DMS114 treated with DMSO at 0.1 percent for 48 hours (cell line): ENCODE measurements at regions not wholly inside any gene's neighbourhood (a gene's known extent, or its start where the extent isn't known, plus 50 kb on each side); places are given as distances from the start of the nearest gene placed in this dataset.

Experiments
- DNase-seq: peaks from one replicate; lab custom pipeline; 2025; ENCODE audit not compliant: unreplicated experiment; lab: John Stamatoyannopoulos, UW

DNA sequence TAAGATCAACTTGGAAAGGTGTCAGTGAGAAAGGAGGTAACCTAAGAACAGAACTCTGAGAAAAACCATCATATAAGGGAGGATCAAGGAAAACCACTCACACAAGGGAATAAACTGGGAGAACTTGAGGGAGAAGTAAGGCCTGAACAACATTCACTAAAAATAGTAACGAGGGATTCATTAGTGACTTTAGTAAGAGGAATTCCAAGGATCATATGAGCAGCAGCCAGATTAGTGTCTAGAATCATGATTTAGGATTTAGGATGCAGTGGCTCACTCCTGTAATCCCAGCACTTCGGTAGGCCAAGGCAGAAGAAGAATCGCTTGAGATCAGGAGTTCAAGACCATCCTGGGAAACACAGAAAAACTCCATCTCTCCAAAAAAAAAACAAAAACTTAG is 376.5 kb upstream of the MARCKS start:
- DNase-seq: no peak

DNA sequence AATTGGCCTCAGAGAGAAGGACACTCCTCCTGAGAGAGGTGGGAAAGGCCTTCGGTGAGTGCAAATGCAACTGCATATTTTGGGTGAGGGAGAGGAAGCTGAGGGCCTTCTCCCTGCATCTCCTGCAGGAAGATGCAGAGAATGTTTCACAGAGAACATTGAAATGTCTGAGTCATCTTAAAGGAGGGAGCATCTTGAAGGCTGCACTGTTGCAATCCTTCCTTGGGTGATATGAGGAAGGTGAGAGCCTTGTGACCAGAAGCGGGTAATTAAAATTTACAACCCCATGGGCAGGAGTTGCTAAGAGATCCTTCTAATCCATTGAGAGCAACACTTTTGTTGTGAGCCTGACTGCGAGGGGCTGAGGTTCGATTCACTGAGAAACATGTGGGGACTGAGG is 375.7 kb upstream of the MARCKS start:
- DNase-seq: no peak

DNA sequence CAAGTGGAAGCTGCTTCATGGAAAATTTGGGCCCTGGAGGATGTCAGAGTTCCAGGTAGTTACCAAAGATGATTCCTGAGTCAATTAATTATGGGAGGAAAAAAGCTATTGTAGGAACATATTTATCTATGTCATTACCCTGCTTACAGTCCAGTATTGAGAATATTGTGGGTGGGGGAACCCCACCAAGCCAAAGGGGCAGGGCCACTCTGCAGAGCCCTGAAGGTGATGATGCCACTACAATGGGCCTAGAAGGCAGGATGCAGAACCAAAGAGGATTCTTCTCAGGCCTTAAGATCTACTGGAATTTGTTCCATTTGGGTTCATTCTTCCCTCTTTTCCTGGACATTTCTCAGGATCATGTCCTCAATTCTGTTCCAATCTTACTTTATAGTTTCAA is 375.2 kb upstream of the MARCKS start:
- no peak for DNase-seq

DNA sequence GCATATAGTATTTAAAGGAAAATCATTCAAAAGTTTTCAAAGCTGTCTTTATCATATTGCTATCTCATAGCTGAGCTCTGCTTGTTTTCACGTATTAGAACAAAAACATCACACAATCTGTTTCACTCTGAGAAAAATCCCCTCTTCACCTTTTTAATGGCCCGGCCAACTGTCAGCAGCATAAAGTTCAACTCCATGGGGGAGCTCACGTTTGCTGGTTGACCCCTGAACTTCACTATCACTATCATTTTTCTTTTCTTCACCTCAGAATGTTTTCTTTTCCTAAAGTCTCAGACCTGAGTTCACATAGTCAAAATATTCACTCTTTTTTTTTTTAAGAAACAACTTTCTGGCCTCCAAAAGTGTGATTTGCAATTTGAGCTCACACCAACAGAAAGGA is 374.4 kb upstream of the MARCKS start:
- no peak for DNase-seq

DNA sequence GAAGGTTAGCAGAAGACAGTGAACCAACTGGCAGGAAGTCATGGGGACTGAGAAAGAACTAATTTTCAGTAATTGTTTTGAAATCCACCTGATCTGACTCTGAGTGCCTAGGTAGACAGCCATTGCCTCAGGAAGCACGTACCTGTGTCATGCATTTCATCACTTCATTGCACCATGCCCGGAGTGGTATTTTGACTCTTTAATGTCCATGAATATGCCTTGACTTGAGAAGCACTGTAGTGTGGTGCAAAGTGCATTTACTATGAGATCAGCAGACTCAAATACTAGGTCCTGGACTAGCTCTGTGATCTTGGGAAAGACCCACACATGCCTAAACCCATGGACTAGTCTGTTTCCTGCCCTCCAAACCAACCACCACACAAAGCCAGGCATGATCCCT is 370.9 kb upstream of the MARCKS start:
- no peak for DNase-seq

DNA sequence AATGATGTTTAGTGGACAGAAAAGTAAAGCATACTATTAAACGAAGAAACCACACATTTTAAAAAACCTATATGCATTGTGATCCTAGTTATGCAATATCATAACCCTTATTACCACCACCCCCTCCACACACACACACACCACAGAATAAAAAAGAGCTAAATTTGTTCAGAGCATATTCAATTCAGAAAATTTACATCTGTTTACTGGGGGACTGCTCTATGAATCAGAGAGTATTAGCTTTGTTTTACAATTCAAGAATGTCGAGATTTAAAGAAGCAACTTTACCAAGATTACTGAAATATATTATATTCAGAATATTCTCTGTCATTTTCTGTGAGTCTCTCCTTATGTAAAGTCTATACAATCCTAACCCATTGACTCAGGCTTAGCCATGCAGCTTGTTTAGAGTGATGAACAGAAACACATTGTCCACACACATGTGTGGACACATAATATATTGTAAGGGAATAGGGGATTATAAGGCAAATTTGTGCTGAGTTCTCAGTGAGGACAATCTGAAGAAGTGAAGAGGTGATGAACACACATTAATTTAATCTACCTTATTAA is 369.6 kb upstream of the MARCKS start:
- no peak for DNase-seq

DNA sequence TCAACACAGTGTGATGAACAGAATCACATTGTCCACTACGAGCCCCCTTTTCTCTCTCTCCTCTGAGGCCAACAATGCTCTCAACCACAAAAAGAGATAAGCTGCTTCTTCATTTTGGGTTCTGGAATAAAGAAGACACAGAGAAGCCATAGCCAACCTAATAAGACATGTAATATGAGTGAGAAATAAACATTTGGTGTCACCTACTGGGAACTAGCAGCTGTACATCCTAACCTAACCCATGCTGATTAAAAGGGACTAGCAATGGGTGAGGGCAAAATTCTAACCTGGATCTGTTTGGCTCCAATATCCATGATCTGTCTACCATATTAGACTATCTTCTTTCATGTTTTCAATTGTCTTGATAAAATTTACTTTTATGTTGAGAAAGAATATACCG is 369.1 kb upstream of the MARCKS start:
- no peak for DNase-seq

DNA sequence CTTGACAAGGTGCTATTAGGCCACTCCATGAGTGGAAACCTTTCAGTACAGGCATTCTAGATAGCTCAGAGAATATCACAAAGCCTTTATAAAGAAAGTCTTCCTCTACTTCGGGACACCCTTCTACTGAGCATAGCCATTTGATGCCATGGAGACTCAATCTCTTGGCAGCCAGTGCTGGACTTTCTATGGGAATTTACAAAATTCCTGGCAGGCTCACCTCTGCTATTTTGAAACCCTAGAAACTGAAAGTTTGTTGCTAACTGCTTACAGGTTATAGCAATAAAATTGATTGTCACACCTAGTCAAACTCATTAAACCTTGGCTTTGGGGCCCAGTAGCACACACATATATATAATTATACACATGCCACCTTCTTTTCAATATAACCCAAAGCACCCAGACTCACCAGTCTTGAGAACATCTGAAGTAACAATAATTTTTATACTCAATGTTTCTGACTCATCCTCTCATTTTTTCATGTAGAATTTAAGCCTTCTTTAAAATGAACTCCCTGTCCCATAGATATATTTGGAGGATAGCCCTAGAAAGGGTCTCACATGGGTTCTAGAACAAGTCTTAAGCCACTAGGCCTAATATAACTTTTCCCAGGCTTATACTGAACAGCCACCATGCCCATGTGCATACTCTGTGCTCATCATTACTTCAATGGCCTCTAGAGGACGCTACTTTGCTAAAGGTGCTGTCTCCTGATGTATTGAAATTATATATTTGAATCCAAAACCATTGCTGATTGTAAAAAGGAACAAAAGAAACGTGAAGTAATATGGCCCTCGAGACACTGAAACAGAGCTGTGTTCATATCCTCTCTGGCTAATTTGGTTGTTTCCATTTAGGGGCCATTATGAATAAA is 368.1 kb upstream of the MARCKS start:
- no peak for DNase-seq

DNA sequence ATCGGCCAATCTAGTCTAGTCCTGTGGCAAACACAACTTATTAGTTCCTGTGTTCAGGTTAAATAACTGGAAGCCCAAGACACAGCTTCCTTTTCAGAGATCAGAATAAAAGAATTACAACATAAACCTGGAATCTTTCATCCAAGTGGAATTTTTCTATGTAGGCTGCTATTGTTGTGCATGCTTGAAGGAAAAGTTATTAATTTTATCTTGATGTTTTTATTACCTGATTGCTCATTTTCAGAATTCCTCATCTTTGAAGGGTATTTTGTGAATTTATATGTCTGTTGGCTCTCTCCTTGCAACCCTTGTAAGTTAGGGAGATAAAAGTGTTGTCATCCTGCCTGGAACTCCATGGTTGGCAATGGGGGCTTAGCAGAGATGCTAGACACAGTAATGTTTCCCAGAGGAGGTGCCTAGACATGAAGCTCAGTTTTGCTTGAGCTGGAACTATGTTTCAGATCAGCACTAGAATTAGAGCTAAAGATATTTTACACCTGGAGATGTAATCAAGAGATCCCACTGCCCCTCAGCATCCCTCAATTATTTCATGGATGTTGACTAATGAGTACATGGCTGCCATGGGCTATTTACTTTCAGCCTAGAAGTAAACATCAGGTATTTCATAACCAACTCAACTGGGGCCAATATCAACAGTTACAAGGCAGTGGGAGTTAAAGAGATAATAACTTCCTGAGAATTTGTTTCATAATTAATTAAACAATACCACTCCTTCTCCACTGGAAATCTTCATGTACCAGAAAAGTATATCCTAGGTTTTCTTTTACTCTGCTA is 367.0 kb upstream of the MARCKS start:
- no peak for DNase-seq

DNA sequence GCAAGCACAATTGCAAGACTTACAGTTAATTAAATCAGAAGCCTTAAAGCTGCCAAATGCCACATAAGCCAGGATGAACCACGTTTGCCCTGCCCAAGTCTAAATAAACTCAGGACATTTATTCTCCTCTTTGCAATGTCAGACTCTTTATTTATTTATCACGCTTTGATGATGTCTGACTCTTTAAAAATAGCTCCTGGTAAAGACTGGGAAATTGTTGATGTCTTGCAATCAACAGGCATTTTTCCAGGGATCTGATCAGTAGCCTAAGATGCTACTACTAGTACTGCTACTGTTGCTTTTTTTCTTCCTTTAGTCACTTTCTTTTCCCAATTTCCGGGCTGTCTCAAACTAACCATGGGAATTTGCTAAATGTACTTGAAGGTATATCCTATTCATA is 365.8 kb upstream of the MARCKS start:
- no peak for DNase-seq

DNA sequence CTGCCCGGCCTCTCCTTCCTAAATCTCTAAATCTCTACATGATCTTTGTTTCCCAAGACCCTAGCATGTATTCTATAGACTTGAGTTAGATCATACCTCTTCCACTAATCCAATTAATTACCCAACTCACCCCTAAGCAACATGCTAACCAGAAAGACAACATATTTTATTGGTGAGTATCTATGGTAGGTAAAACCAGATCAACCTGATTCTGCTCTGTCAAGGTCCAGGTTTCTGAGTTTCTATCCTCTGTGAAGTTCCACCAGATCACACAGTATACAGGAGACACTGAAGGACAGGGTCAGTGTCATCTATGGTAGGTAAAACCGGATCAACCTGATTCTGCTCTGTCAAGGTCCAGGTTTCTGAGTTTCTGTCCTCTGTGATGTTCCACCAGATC is 363.2 kb upstream of the MARCKS start:
- no peak for DNase-seq

DNA sequence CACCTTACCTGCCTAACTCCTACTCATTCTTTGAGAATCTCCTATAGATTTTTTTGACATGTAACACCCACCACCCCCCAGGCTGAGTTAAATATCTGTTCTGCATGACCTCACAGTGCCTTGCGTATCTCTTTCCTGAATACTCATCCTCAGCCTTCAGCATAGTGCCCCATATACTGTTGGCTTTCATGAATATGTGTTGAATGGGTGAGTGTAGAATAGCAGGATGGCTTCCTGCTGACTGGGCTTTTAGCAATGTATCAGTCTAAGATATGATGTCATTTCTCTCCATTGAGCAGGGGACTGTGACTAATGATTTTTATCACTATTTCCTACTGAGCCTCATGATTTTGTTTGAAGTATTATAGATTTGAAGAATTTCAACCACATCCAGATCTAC is 361.6 kb upstream of the MARCKS start:
- DNase-seq: no peak

DNA sequence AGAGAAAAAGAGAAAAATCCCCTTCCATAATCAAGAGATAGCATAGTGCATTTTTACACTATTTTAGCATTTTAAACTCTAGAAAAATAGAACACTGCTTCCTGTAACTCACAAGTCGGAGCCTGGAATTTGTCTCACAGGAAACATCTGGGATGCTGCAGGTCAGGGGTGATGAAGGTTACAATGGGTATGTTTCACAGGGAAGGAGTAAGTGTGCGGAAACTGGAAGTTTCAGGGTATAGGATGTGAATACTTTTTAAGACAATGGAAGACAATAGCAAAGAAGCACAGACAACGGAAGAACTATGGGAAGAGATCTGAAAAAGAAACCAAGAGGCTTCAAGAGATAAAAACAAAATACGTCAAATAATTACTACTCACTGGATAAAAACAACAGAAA is 361.0 kb upstream of the MARCKS start:
- DNase-seq: no peak

DNA sequence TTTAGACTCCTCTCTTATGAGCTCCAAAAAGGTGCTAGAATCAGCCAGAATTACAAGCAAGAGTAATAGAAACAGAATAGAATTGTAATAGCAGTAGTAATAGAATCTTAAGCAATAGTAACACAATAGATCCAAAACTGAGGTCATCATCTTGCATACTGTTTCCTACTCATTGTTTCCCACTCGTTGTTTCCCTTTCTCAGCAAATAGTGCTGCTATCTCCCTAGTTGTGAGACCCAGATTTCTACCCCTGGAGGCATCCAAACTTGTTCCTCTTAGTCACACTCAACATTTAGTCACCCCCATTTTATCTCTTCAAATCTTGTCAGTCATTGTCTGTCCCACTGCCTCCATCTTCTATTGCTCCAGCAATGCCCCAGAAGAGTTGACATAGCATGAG is 356.9 kb upstream of the MARCKS start:
- DNase-seq: no peak

DNA sequence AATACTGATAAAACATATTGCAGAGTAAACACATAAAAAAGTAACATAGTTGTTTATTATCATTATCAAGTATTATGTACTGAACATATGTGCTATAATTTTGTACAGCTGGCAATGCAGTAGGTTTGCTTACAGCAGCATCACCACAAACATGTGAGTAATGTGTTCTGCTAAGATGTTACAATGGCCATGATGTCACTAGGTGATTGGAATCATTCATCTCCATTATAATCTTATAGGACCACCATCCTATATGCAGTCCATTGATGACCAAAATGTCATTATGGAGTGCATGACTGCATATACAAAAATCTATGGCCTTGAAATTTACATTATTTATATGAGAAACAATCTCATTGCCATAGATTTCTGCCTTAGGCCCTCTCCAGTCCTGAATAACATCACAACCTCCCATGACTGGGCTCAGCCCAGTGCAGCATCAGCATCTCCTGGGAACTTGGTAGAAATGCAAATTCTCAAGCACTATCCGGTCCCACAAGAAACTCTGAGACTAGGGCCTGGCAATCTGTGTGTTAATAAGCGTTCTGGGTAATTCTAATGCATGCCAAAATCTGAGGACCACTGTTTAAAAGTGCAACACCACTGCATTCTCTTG is 352.0 kb upstream of the MARCKS start:
- no peak for DNase-seq

DNA sequence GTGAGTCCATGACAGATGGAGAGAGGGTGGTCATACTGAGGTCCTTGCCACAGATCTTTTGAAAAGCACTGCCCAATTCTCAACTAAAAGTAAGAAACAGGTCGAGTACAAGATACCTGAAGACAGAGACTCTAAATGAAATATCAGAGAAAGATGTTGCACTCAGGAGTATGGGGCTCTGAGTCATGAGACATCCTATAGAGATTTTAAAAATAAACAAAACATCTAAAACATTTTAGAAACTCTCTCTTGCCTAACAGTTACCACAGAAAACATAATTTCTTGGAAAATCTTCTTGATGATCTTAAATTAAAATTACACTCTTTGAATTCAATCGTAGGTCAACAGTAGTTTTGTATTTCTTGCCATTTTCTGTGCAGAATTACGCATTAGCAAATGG is 348.9 kb upstream of the MARCKS start:
- no peak for DNase-seq

DNA sequence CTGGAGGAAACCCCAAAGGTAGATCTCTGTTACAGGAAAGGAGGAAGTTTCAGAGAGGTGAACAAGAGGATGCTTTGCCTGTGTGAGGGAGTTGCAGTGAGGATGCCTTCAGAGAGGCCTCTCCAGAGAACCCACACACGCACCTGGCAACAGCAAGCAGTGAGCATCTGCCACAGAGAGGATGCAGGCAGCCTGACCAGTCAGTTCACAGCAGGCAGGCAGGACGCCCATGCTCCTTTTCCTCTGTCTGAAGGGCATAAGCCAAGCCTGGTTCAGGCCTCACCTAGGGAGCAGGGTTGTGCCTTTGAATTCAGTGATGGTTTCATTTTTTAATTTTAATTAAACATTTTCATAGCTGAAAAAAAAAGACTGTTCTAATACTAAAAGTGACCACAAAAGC is 346.0 kb upstream of the MARCKS start:
- DNase-seq: no peak

DNA sequence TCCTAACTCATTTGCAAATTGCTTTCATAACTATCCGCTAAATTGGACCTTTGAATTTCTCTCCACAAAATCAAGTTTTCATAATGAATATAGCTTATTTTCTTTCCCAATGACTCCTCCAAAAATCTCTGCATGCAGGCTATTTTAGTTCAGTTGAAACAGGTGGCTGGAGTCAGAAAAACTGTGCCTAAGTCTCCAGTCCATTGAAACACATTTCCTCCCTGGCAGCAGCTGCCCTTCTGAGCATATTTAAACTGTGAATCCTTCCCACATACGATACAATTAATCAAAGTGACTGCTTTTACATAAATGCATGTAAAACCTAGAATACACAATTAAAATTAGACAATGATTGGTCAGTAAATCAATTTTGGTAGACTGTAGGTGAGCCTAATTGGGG is 344.6 kb upstream of the MARCKS start:
- DNase-seq: no peak

DNA sequence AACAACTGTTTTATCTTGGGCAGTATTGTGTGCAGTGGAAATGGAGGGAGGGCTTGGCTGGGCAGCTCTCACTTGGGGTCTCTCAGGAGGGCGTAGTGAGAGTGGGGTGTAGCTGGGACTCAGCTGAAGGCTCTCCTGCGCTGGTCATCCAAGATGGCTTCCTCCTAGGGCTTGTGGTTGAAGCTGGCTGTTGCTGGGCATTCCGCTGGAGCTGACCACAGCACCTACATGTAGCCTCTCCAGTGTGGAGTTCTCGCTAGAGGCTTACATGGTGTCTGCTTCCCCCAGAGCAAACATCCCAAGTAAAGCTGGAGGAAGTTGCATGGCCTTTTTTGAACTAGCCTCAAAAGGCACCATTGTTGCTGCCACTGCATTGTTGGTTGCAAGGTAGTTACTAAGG is 344.1 kb upstream of the MARCKS start:
- DNase-seq: no peak

DNA sequence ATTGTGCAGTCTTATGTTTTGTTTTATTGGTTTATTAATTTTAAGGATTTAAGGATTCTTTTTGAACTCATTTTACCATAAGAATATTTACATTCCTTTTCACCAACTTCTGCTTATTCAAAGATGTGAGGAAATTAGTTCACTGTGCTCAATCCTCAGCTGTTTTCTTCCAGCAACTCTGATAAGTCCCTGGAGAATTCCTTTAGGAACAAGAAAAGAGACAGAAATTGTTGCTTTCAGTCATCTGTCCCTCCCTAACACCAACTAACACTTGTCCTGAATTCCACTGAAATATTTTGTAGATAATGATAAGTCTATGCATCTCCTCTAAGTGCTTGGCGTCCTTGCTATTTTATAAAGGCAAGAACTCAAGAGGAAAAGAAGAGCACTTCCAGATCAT is 334.8 kb upstream of the MARCKS start:
- no peak for DNase-seq

DNA sequence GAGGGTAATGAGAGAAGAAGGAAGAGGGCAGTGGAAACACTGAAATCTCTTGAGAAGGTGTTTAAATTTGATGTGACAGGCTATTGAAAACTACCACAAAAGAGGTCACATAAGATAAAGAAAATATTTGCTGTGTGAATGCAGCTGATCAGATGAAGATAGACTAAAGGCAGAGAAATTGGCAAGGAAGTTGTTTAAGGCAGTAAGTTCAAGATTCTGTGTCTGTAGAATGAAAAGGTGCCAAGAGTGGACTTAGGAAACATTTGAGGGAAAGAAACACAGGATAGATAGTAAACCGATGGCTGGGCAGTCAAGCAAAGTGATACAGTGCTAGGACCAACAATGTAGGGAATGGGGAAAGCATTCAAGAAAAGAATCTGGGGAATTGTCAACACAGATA is 332.3 kb upstream of the MARCKS start:
- no peak for DNase-seq

DNA sequence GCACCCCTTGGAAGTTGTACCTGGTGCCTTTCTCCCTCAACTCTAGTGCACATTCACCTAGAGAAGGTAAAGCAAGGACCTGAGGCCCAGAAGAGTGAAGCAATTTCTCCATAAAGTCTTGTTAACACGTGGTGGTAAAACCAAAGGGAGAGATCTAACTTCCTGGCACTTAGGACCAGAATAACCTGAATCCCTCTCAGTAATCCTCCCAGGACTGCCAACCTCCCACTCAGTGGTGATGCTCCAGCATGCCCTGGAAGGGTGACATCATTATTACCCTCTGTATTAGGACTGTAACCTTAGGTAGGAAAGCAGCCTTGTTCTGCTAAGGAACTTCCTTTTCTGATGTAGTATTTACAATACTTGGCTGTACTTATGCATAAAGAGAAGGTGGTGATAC is 330.6 kb upstream of the MARCKS start:
- DNase-seq: no peak
